MM.1S (cell line): ENCODE measurements at regions not wholly inside any gene's neighbourhood (a gene's known extent, or its start where the extent isn't known, plus 50 kb on each side); places are given as distances from the start of the nearest gene placed in this dataset.

Experiments used
- DNase-seq: peaks from one replicate; pipeline ENCODE4 v3.0.0-alpha.2; 2015
- H2AFZ ChIP-seq: fragments of 300-600 bp; sonication (generic); 2 replicates; pipeline ENCODE4 v1.6.0; 2016; ENCODE audit warnings: antibody characterized with exemption, low read length
- H3F3A ChIP-seq: fragments of 300-600 bp; sonication (generic); 2 replicates; pipeline ENCODE4 v1.6.1; 2016; ENCODE audit warnings: mild to moderate bottlenecking, antibody characterized with exemption, low read length, moderate library complexity, mixed read lengths; ENCODE audit not compliant: insufficient read depth
- H3K27ac ChIP-seq: fragments of 300-600 bp; sonication (generic); 2 replicates; pipeline ENCODE4 v1.5.1; 2016; ENCODE audit warnings: mild to moderate bottlenecking, low read length
- H3K27me3 ChIP-seq: fragments of 300-600 bp; sonication (generic); replicated peaks from 2 replicates; pipeline ENCODE4 v1.6.0; 2016; ENCODE audit warnings: low read length; ENCODE audit not compliant: insufficient read depth
- H3K36me3 ChIP-seq: fragments of 300-600 bp; sonication (generic); replicated peaks from 2 replicates; pipeline ENCODE4 v1.6.1; 2016; ENCODE audit warnings: mild to moderate bottlenecking, low read length, mixed read lengths; ENCODE audit not compliant: insufficient read depth
- H3K4me1 ChIP-seq: fragments of 300-600 bp; sonication (generic); 2 replicates; pipeline ENCODE4 v1.6.1; 2016; ENCODE audit warnings: low read length, mixed read lengths
- H3K4me2 ChIP-seq: fragments of 300-600 bp; sonication (generic); 2 replicates; pipeline ENCODE4 v1.6.0; 2016; ENCODE audit warnings: low read depth, low read length
- H3K4me3 ChIP-seq: fragments of 300-600 bp; sonication (generic); 2 replicates; pipeline ENCODE4 v1.5.1; 2016; ENCODE audit warnings: low read length, mixed read lengths
- H3K79me2 ChIP-seq: fragments of 300-600 bp; sonication (generic); 2 replicates; pipeline ENCODE4 v1.6.1; 2016; ENCODE audit warnings: mixed run types, low read length, mixed read lengths
- H3K9ac ChIP-seq: fragments of 300-600 bp; sonication (generic); 2 replicates; pipeline ENCODE4 v1.6.1; 2016; ENCODE audit warnings: low read length, mixed read lengths
- H3K9me2 ChIP-seq: fragments of 300-600 bp; sonication (generic); replicated peaks from 2 replicates; pipeline ENCODE4 v1.6.1; 2016; ENCODE audit warnings: mild to moderate bottlenecking, low read length, mixed read lengths; ENCODE audit not compliant: insufficient read depth
- H3K9me3 ChIP-seq: fragments of 300-600 bp; sonication (generic); replicated peaks from 2 replicates; pipeline ENCODE4 v1.6.1; 2016; ENCODE audit warnings: mild to moderate bottlenecking, low read length, mixed read lengths; ENCODE audit not compliant: insufficient read depth
- H4K20me1 ChIP-seq: fragments of 300-600 bp; sonication (generic); 2 replicates; pipeline ENCODE4 v1.6.1; 2016; ENCODE audit warnings: mild to moderate bottlenecking, low read length, moderate library complexity, mixed read lengths; ENCODE audit not compliant: insufficient read depth
- EZH2 ChIP-seq: fragments of 300-600 bp; sonication (generic); optimal IDR thresholded peaks from 2 replicates; pipeline ENCODE3; 2017; ENCODE audit warnings: low read depth, mild to moderate bottlenecking, antibody characterized with exemption, low read length, mixed read lengths
- EZH2phosphoT487 ChIP-seq: fragments of 300-600 bp; sonication (generic); IDR thresholded peaks from 2 replicates; pipeline ENCODE4 v1.6.1; 2018; ENCODE audit warnings: antibody characterized with exemption, low read length
- TF ChIP-seq, protein P1 (sequence below): fragments of 300-600 bp; sonication (generic); IDR thresholded peaks from 2 replicates; pipeline ENCODE4 v1.5.1; 2016; ENCODE audit warnings: antibody characterized with exemption, low read length, mixed read lengths

DNA sequence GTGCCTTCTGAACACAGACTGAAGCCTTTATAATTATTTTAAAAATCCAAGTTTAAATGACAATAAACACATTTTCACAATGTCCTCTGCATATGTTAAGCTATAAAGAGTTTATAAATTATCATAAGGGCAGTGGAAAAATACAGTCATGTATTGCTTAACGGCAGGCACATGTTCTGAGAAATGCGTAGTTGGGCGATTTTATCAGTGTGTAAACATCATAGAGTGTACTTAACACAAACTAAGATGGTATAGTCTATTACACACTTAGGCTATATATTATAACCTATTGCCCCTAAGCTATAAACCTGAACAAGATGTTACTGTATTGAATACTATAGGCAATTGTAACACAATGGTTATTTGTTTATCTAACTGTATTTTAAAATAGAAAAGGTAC, 254.7 kb downstream of the GABRG1 start:
- H3K36me3 ChIP-seq: no peaks in the 10 kb centered on the region
- no peak overlapping the region for H3K9ac ChIP-seq
- no peaks in the 10 kb centered on the region for H3K9me2 ChIP-seq
- no peak overlapping the region for H3K4me2 ChIP-seq
- no peaks in the 10 kb centered on the region for H3F3A ChIP-seq
- no peaks in the 10 kb centered on the region for H3K9me3 ChIP-seq
- no peak for DNase-seq
- TF ChIP-seq EZH2phosphoT487: no peak
- no peak for TF ChIP-seq EZH2
- TF ChIP-seq, protein P1, sequence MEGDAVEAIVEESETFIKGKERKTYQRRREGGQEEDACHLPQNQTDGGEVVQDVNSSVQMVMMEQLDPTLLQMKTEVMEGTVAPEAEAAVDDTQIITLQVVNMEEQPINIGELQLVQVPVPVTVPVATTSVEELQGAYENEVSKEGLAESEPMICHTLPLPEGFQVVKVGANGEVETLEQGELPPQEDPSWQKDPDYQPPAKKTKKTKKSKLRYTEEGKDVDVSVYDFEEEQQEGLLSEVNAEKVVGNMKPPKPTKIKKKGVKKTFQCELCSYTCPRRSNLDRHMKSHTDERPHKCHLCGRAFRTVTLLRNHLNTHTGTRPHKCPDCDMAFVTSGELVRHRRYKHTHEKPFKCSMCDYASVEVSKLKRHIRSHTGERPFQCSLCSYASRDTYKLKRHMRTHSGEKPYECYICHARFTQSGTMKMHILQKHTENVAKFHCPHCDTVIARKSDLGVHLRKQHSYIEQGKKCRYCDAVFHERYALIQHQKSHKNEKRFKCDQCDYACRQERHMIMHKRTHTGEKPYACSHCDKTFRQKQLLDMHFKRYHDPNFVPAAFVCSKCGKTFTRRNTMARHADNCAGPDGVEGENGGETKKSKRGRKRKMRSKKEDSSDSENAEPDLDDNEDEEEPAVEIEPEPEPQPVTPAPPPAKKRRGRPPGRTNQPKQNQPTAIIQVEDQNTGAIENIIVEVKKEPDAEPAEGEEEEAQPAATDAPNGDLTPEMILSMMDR: no peak
- H3K4me3 ChIP-seq: no peak overlapping the region
- no peaks in the 10 kb centered on the region for H3K4me1 ChIP-seq
- H4K20me1 ChIP-seq: no peaks in the 10 kb centered on the region
- H3K27ac ChIP-seq: no peak overlapping the region
- H3K79me2 ChIP-seq: no peaks in the 10 kb centered on the region
- no peaks in the 10 kb centered on the region for H3K27me3 ChIP-seq
- H2AFZ ChIP-seq: no peak overlapping the region

GRCh38 chr4:45865781-45866180, 258.1 kb downstream of the GABRG1 start:
- H3K79me2 ChIP-seq: no peaks in the 10 kb centered on the region
- H4K20me1 ChIP-seq: no peaks in the 10 kb centered on the region
- no peaks in the 10 kb centered on the region for H3K27me3 ChIP-seq
- H3K4me3 ChIP-seq: no peak overlapping the region
- no peaks in the 10 kb centered on the region for H3K9me2 ChIP-seq
- H3K36me3 ChIP-seq: no peaks in the 10 kb centered on the region
- no peaks in the 10 kb centered on the region for H3K9me3 ChIP-seq
- DNase-seq: no peak
- H3K9ac ChIP-seq: no peak overlapping the region
- no peak overlapping the region for H3K27ac ChIP-seq
- H2AFZ ChIP-seq: no peak overlapping the region
- TF ChIP-seq EZH2phosphoT487 (no peak), EZH2 (no peak)
- TF ChIP-seq, protein P1: no peak
- no peaks in the 10 kb centered on the region for H3K4me1 ChIP-seq
- no peaks in the 10 kb centered on the region for H3F3A ChIP-seq
- H3K4me2 ChIP-seq: no peak overlapping the region

- no peak for DNase-seq
- TF ChIP-seq EZH2 (no peak), EZH2phosphoT487 (no peak)
- TF ChIP-seq, protein P1: no peak
- no peak overlapping the region for H3K27ac ChIP-seq
Observed at GRCh38 chr4:45855857-45856256, 268.0 kb downstream of the GABRG1 start.

More at GRCh38 chr4:45855857-45856256, 268.0 kb downstream of the GABRG1 start:
- H3K79me2 ChIP-seq: no peaks in the 10 kb centered on the region
- no peak overlapping the region for H3K9ac ChIP-seq
- H3F3A ChIP-seq: no peaks in the 10 kb centered on the region
- H3K4me2 ChIP-seq: no peak overlapping the region
- H3K27me3 ChIP-seq: no peaks in the 10 kb centered on the region
- no peaks in the 10 kb centered on the region for H4K20me1 ChIP-seq
- no peaks in the 10 kb centered on the region for H3K9me2 ChIP-seq
- no peaks in the 10 kb centered on the region for H3K36me3 ChIP-seq
- H3K4me1 ChIP-seq: no peaks in the 10 kb centered on the region
- no peak overlapping the region for H3K4me3 ChIP-seq
- no peak overlapping the region for H2AFZ ChIP-seq
- H3K9me3 ChIP-seq: no peaks in the 10 kb centered on the region
